ENCODE measurements at regions not wholly inside any gene's neighbourhood (a gene's known extent, or its start where the extent isn't known, plus 50 kb on each side); places are given as distances from the start of the nearest gene placed in this dataset.

DNA sequence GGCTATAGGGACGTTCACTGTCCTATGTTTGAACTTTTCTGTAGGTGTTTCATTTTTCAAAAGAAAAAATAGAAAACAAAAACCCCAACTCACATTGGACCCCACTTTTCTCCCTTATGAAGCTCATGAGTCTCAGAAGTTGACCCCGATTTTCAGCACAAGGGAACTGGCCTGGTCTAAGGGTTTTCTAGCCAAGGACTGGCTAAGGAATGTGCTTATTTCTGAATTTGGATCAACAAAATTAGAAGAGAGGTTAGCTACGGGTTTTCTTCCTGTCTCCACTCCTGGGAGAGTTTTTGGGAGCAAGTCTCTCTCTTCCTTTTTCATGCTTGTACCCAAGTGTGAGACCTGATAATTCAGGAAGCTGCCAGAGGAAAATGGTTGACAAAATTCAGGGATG, 453.2 kb downstream of the KLF12 start:
- no peak for TF ChIP-seq CTCF (conservative IDR thresholded peaks at IDR 0.05)
- H3K27ac ChIP-seq: no peak overlapping the region

GRCh38 chr13:73677048-73677601, 457.1 kb downstream of the KLF12 start:
- TF ChIP-seq CTCF (conservative IDR thresholded peaks at IDR 0.05): no peak
- no peak overlapping the region for H3K27ac ChIP-seq

DNA sequence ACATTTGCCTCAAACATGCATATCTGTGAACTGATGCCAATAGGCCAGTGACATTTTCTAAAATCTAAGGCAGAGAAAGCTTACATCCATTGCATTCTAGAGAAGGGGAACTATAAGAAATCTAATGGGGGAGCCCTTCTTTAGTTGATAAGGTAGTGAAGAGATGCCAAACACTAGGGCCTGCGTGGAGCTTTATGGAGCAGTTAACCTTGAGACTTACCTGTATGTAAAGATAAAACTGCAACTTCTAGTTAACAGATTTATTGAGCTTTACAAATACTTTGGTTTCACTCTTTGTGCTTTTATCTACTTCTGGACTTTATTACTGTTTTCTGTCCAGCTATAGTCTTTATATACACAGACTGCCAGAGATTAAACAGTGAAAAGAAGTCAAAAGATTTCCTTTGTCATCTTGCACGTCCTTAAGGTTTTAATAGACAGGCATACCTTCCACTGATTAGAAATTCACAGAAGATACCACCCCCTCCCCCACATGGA, 457.6 kb downstream of the KLF12 start:
- no peak overlapping the region for H3K27ac ChIP-seq
- TF ChIP-seq CTCF (conservative IDR thresholded peaks at IDR 0.05): no peak

GRCh38 chr13:73675821-73676220, 458.4 kb downstream of the KLF12 start:
- no peak overlapping the region for H3K27ac ChIP-seq

GRCh38 chr13:73674570-73674969, 459.6 kb downstream of the KLF12 start:
- H3K27ac ChIP-seq: no peak overlapping the region
- TF ChIP-seq CTCF (conservative IDR thresholded peaks at IDR 0.05): no peak

More at GRCh38 chr13:73675821-73676220, 458.4 kb downstream of the KLF12 start:
- TF ChIP-seq CTCF (conservative IDR thresholded peaks at IDR 0.05): no peak

- no peak overlapping the region for H3K27ac ChIP-seq
Observed at GRCh38 chr13:73673931-73674330, 460.3 kb downstream of the KLF12 start.

DNA sequence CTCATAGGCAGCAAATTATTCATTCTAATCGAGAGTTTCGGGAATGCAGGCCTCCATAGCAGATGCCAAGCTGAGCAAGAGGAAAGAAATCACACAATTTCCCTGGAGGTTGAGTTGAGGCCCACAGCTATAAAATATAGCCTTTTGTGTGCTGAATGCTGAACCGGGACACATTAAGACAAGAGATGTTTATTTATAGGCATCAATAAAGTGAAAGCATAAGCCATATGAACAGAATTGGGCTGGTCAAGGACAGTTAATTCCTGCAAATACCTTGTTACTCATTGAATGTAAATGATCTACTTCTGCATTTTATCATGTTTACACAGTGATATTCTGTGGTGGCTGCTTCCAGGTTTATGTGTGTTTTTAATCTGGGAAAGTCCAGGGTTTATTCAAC, 461.7 kb downstream of the KLF12 start:
- TF ChIP-seq CTCF (conservative IDR thresholded peaks at IDR 0.05): no peak
- no peak overlapping the region for H3K27ac ChIP-seq

More at GRCh38 chr13:73673931-73674330, 460.3 kb downstream of the KLF12 start:
- TF ChIP-seq CTCF (conservative IDR thresholded peaks at IDR 0.05): no peak
